OCI-LY1 (cell line): ENCODE measurements at regions not wholly inside any gene's neighbourhood (a gene's known extent, or its start where the extent isn't known, plus 50 kb on each side); places are given as distances from the start of the nearest gene placed in this dataset.

Source experiments
- H2AFZ ChIP-seq: fragments of 200-600 bp; sonication (generic), shearing (Covaris generic); 2 replicates; pipeline ENCODE4 v1.6.0; 2014; ENCODE audit warnings: antibody characterized with exemption, mild to moderate bottlenecking, low read length
- H3F3A ChIP-seq: fragments of 200-600 bp; sonication (generic), shearing (Covaris generic); 2 replicates; pipeline ENCODE4 v1.6.0; 2014; ENCODE audit warnings: mild to moderate bottlenecking, antibody characterized with exemption, low read length, moderate library complexity; ENCODE audit not compliant: insufficient read depth
- H3K27ac ChIP-seq: fragments of 200-600 bp; sonication (generic); 2 replicates; pipeline ENCODE4 v1.5.1; 2014; ENCODE audit warnings: low read length, mixed run types, mild to moderate bottlenecking, low read depth; ENCODE audit not compliant: poor library complexity, severe bottlenecking
- H3K27me3 ChIP-seq: fragments of 200-600 bp; sonication (generic); 2 replicates; pipeline ENCODE4 v1.6.0; 2014; ENCODE audit warnings: antibody characterized with exemption, mild to moderate bottlenecking, low read length, moderate library complexity; ENCODE audit not compliant: insufficient read depth
- H3K36me3 ChIP-seq: fragments of 200-600 bp; sonication (generic); 2 replicates; pipeline ENCODE4 v1.6.1; 2014; ENCODE audit warnings: mild to moderate bottlenecking, antibody characterized with exemption, low read length, moderate library complexity, mixed read lengths; ENCODE audit not compliant: insufficient read depth
- H3K4me1 ChIP-seq: fragments of 200-600 bp; sonication (generic); 2 replicates; pipeline ENCODE4 v1.5.1; 2014; ENCODE audit warnings: mild to moderate bottlenecking, low read length, moderate library complexity; ENCODE audit not compliant: insufficient read depth, severe bottlenecking
- H3K4me2 ChIP-seq: fragments of 200-600 bp; sonication (generic), shearing (Covaris generic); 2 replicates; pipeline ENCODE4 v1.6.1; 2014; ENCODE audit warnings: low read length
- H3K4me3 ChIP-seq: fragments of 200-600 bp; sonication (generic); 2 replicates; pipeline ENCODE4 v1.5.1; 2014; ENCODE audit warnings: low read length, low read depth, mild to moderate bottlenecking, mixed read lengths; ENCODE audit not compliant: poor library complexity, severe bottlenecking
- H3K79me2 ChIP-seq: fragments of 200-600 bp; shearing (Covaris generic); 2 replicates; pipeline ENCODE4 v1.6.1; 2016; ENCODE audit warnings: mixed run types, low read length, mixed read lengths; ENCODE audit not compliant: insufficient read depth
- H3K9ac ChIP-seq: fragments of 200-600 bp; sonication (generic), shearing (Covaris generic); 2 replicates; pipeline ENCODE4 v1.6.1; 2014; ENCODE audit warnings: mild to moderate bottlenecking, low read length, mixed read lengths
- H3K9me2 ChIP-seq: fragments of 200-600 bp; sonication (generic), shearing (Covaris generic); 2 replicates; pipeline ENCODE4 v1.6.1; 2014; ENCODE audit warnings: low read depth, mild to moderate bottlenecking, low read length, mixed read lengths
- H3K9me3 ChIP-seq: fragments of 200-600 bp; shearing (Covaris generic); 2 replicates; pipeline ENCODE4 v1.6.1; 2014; ENCODE audit warnings: low read length, mixed read lengths
- H4K20me1 ChIP-seq: fragments of 200-600 bp; sonication (generic), shearing (Covaris generic); 2 replicates; pipeline ENCODE4 v1.6.0; 2016; ENCODE audit warnings: mild to moderate bottlenecking, low read length; ENCODE audit not compliant: insufficient read depth
- EZH2 ChIP-seq: fragments of 200-600 bp; sonication (generic), shearing (Covaris generic); IDR thresholded peaks from 2 replicates; pipeline ENCODE4 v1.8.0; 2017; ENCODE audit warnings: borderline replicate concordance, mixed run types, mild to moderate bottlenecking, antibody characterized with exemption, low read length, moderate library complexity, mixed read lengths
- TF ChIP-seq, protein P1 (sequence below): fragments of 200-600 bp; sonication (generic), shearing (Covaris generic); IDR thresholded peaks from 2 replicates; pipeline ENCODE4 v1.5.1; 2017; ENCODE audit warnings: mild to moderate bottlenecking, antibody characterized with exemption, low read length, moderate library complexity, mixed read lengths

DNA sequence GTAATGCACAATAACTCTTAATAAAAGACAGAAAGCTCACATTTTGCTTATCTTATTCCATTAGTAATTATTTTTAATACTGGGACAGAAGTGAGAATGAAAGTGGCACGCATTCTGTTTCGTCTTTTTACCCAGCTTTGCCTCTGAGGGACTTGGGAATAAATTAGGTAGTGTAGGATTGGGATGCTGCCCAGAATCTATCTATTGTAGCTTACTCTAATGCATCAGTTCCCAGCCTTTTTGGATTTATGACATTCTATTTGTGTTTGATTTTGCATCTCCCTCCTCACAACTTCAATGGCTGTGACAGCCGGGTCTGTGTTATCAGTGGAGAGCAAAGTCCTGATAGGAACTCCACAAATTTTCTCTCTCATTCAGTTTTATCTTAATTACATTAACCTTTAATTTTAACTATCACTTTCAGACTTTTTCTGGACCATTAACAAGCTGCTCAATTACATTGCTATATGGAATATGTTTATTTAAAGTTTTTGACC, 62.9 kb upstream of the TULP4 start:
- Histone ChIP-seq H3K36me3 (peaks cover 38% of the 10 kb centered on the region), H3K79me2 (peaks cover 92% of the 10 kb centered on the region)

DNA sequence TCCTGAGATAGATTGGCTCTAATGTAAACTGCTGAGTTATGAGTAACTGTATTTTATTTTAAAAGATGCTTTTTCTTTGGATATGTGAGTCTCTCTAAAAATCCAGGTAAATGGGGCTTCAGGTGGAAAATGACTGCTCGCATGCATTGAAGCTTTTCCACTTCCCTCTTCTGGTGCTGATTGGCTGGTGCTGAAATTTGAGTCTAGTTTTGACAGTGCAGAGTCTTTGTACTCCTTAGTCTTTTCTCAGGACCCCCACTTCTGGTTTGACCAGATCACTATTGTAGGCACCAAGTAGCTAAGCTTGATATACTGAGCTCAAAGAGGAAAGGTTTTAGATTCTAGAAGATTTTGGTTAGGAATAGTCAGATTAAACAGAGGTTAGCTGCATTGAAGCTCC, 60.7 kb upstream of the TULP4 start:
- Histone ChIP-seq H4K20me1 (no peaks in the 10 kb centered on the region), H3K4me2 (no peak overlapping the region), H3K4me1 (peaks cover 33% of the 10 kb centered on the region), H3F3A (peaks cover 3% of the 10 kb centered on the region; the same call in 1 of the 2 replicates), H2AFZ (no peak overlapping the region), H3K4me3 (no peak overlapping the region), H3K9me3 (no peaks in the 10 kb centered on the region), H3K79me2 (peaks cover 89% of the 10 kb centered on the region), H3K9ac (peak overlapping the region; percentile 12; the same call in 1 of the 2 replicates), H3K27me3 (no peaks in the 10 kb centered on the region), H3K9me2 (no peaks in the 10 kb centered on the region), H3K36me3 (peaks cover 37% of the 10 kb centered on the region; the same call in 1 of the 2 replicates), H3K27ac (peak overlapping the region; percentile 15)
- TF ChIP-seq, protein P1, sequence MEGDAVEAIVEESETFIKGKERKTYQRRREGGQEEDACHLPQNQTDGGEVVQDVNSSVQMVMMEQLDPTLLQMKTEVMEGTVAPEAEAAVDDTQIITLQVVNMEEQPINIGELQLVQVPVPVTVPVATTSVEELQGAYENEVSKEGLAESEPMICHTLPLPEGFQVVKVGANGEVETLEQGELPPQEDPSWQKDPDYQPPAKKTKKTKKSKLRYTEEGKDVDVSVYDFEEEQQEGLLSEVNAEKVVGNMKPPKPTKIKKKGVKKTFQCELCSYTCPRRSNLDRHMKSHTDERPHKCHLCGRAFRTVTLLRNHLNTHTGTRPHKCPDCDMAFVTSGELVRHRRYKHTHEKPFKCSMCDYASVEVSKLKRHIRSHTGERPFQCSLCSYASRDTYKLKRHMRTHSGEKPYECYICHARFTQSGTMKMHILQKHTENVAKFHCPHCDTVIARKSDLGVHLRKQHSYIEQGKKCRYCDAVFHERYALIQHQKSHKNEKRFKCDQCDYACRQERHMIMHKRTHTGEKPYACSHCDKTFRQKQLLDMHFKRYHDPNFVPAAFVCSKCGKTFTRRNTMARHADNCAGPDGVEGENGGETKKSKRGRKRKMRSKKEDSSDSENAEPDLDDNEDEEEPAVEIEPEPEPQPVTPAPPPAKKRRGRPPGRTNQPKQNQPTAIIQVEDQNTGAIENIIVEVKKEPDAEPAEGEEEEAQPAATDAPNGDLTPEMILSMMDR: no peak
- TF ChIP-seq EZH2: no peak

More for the DNA sequence above, 62.9 kb upstream of the TULP4 start:
- no peaks in the 10 kb centered on the region for H4K20me1 ChIP-seq
- no peak overlapping the region for H3K9ac ChIP-seq
- H3K4me3 ChIP-seq: no peak overlapping the region
- no peak overlapping the region for H3K27ac ChIP-seq
- H3K4me2 ChIP-seq: no peak overlapping the region
- H3K9me3 ChIP-seq: no peaks in the 10 kb centered on the region
- TF ChIP-seq, protein P1: no peak
- TF ChIP-seq EZH2: no peak
- H3K4me1 ChIP-seq: peaks cover 33% of the 10 kb centered on the region
- H3K27me3 ChIP-seq: no peaks in the 10 kb centered on the region
- no peak overlapping the region for H2AFZ ChIP-seq
- H3K9me2 ChIP-seq: no peaks in the 10 kb centered on the region
- peaks cover 3% of the 10 kb centered on the region; the same call in 1 of the 2 replicates for H3F3A ChIP-seq

DNA sequence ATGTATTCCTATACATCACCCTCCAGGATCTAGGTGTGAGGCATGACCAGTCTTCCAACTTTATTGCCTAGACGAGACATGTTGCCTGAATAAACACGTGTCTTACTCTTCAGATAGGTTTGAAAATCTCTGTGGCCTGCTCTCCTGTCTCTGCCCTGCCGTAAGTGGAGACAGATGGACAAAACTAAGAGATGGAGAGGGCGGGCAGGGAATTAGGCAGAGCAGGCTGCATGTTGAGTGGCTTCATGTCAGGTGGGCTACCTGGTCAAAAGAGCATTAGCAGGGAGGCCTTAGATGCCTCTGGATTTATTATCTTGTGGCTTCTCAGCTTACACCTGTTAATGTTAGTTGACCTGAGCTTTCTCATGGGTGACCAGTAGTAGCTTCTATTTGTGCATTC, 59.0 kb upstream of the TULP4 start:
- Histone ChIP-seq H3K9me2 (no peaks in the 10 kb centered on the region), H3K4me3 (no peak overlapping the region), H3K9ac (no peak overlapping the region), H3F3A (peaks cover 3% of the 10 kb centered on the region; the same call in 1 of the 2 replicates), H3K4me1 (peaks cover 50% of the 10 kb centered on the region), H3K9me3 (no peaks in the 10 kb centered on the region), H3K27ac (no peak overlapping the region), H2AFZ (no peak overlapping the region), H4K20me1 (no peaks in the 10 kb centered on the region), H3K36me3 (peaks cover 37% of the 10 kb centered on the region; the same call in 1 of the 2 replicates), H3K27me3 (no peaks in the 10 kb centered on the region), H3K79me2 (peaks cover 91% of the 10 kb centered on the region), H3K4me2 (no peak overlapping the region)
- TF ChIP-seq EZH2: no peak
- TF ChIP-seq, protein P1: no peak
